ENCODE measurements at regions not wholly inside any gene's neighbourhood (a gene's known extent, or its start where the extent isn't known, plus 50 kb on each side); places are given as distances from the start of the nearest gene placed in this dataset.

DNA sequence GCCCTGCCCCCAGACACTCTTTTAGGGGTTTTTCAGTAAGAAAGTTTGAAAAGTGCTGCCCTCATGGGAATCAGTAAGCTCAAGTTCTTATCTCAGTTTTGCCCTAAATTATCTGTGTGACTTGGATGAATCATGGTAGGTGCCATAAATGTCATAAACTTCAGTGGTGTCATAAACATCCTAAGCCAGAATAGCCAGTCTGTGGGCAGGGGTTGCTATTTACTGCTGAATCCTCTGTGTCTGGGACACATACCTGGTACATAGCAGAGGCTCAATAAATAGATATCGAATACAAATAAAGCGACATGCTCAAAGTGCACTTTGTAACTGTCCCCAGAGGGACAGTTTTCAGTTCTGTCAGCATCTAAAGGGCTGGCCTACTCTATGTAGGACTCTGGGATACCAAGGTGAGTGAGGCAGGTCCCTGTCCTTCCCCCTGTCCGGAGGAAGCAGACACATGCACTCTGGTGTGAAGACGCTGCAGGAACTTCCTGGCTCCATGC is 502.1 kb downstream of the RPS24 start:
- H3K9me3 ChIP-seq (ENCODE audit: control extremely low read depth in 1 of 3, control insufficient read depth in 2 of 3, insufficient read depth in 1 of 3, low read length in 2 of 3) = no peaks in the 10 kb centered on the region
- H2AFZ ChIP-seq (ENCODE audit: insufficient read depth, low read depth, low read length, poor library complexity, severe bottlenecking) = no peak overlapping the region
- no peak overlapping the region for H3K27ac ChIP-seq (ENCODE audit: low read length in 2 of 2)
- no peaks in the 10 kb centered on the region for H3K36me3 ChIP-seq (replicated peaks in 1 of 2; ENCODE audit: control extremely low read depth in 1 of 2, control insufficient read depth in 1 of 2, extremely low read depth in 1 of 2, insufficient read depth in 2 of 2, low read length in 1 of 2)
- WGBS (ENCODE audit: insufficient coverage) = 94% methylated on average over 4 of the region's 4 CpGs
- H3K9me3 Mint-ChIP-seq (ENCODE audit: insufficient read depth) = peaks cover 3% of the 10 kb centered on the region
- H3K27me3 Mint-ChIP-seq = peaks cover 28% of the 10 kb centered on the region
- no peak overlapping the region for H3K4me3 ChIP-seq (ENCODE audit: control extremely low read depth in 1 of 5, extremely low read depth in 1 of 5, insufficient read depth in 1 of 5, low read depth in 2 of 5, low read length in 4 of 5)
- H3K4me2 ChIP-seq (replicated peaks; ENCODE audit: low read depth, low read length, poor library complexity, severe bottlenecking) = no peak overlapping the region
- CTCF ChIA-PET = no interaction called here
- no peaks in the 10 kb centered on the region for H3K4me1 Mint-ChIP-seq
- no peaks in the 10 kb centered on the region for H3K79me2 ChIP-seq (ENCODE audit: control insufficient read depth, insufficient read depth, low read length)
- H3K27ac Mint-ChIP-seq = no peak overlapping the region
- no peak for ATAC-seq (ENCODE audit: low read depth)
- no peak overlapping the region for H3K4me3 Mint-ChIP-seq
- H3K9ac ChIP-seq (ENCODE audit: low read length) = no peak overlapping the region
- H3K4me1 ChIP-seq (ENCODE audit: control insufficient read depth in 2 of 2, insufficient read depth in 2 of 2, low read length in 2 of 2) = no peaks in the 10 kb centered on the region
- intact Hi-C loops (cut with micrococcal nuclease) = no loop called here
- H4K20me1 ChIP-seq (ENCODE audit: control insufficient read depth, insufficient read depth, low read length, poor library complexity, severe bottlenecking) = no peaks in the 10 kb centered on the region
- DNase-seq = no peak
- POLR2A ChIA-PET = no interaction called here
- TF ChIP-seq CTCF (IDR thresholded peaks at IDR 0.05) (no peak), EZH2 (IDR thresholded peaks at IDR 0.05; ENCODE audit: borderline replicate concordance, insufficient read depth, low read depth, low read length, poor library complexity, severe bottlenecking) (no peak)
- no peaks in the 10 kb centered on the region for H3K27me3 ChIP-seq (replicated peaks in 1 of 4; ENCODE audit: control extremely low read depth in 1 of 4, control insufficient read depth in 3 of 4, insufficient read depth in 4 of 4, low read length in 3 of 4)

DNA sequence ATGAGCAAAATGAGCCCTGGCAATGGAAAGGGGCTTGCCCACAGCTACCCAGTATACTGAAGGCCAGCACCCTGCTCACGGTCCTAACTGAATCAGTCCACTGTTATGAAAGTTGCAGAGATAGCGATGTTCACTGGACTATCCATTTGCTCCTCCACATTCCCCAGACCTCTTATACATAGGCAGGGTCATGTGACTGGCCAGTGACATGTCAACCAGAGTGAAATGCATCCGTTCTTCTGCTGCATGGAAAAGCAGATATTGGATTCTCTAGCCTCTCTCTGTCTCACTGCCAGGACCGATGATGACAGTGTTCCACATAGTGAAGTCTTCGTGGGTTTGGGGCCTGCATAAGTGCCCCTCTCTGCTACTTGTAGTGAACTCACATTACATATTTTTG is 503.4 kb downstream of the RPS24 start:
- Histone ChIP-seq H4K20me1 (ENCODE audit: control insufficient read depth, insufficient read depth, low read length, poor library complexity, severe bottlenecking) (no peaks in the 10 kb centered on the region), H3K9ac (ENCODE audit: low read length) (no peak overlapping the region), H3K9me3 (ENCODE audit: control extremely low read depth in 1 of 3, control insufficient read depth in 2 of 3, insufficient read depth in 1 of 3, low read length in 2 of 3) (no peaks in the 10 kb centered on the region), H3K27me3 (replicated peaks in 1 of 4; ENCODE audit: control extremely low read depth in 1 of 4, control insufficient read depth in 3 of 4, insufficient read depth in 4 of 4, low read length in 3 of 4) (no peaks in the 10 kb centered on the region), H2AFZ (ENCODE audit: insufficient read depth, low read depth, low read length, poor library complexity, severe bottlenecking) (no peak overlapping the region), H3K27ac (ENCODE audit: low read length in 2 of 2) (no peak overlapping the region), H3K4me3 (ENCODE audit: control extremely low read depth in 1 of 5, extremely low read depth in 1 of 5, insufficient read depth in 1 of 5, low read depth in 2 of 5, low read length in 4 of 5) (no peak overlapping the region), H3K4me1 (ENCODE audit: control insufficient read depth in 2 of 2, insufficient read depth in 2 of 2, low read length in 2 of 2) (no peaks in the 10 kb centered on the region), H3K4me2 (replicated peaks; ENCODE audit: low read depth, low read length, poor library complexity, severe bottlenecking) (no peak overlapping the region), H3K36me3 (replicated peaks in 1 of 2; ENCODE audit: control extremely low read depth in 1 of 2, control insufficient read depth in 1 of 2, extremely low read depth in 1 of 2, insufficient read depth in 2 of 2, low read length in 1 of 2) (no peaks in the 10 kb centered on the region), H3K79me2 (ENCODE audit: control insufficient read depth, insufficient read depth, low read length) (no peaks in the 10 kb centered on the region)
- H3K9me3 Mint-ChIP-seq (ENCODE audit: insufficient read depth) = no peaks in the 10 kb centered on the region
- H3K4me3 Mint-ChIP-seq = no peak overlapping the region
- TF ChIP-seq CTCF (IDR thresholded peaks at IDR 0.05) = no peak
- no peak for TF ChIP-seq EZH2 (IDR thresholded peaks at IDR 0.05; ENCODE audit: borderline replicate concordance, insufficient read depth, low read depth, low read length, poor library complexity, severe bottlenecking)
- H3K27ac Mint-ChIP-seq = no peak overlapping the region
- ATAC-seq (ENCODE audit: low read depth) = no peak
- H3K27me3 Mint-ChIP-seq = peaks cover 27% of the 10 kb centered on the region
- 92% methylated on average over 5 of the region's 5 CpGs for WGBS (ENCODE audit: insufficient coverage)
- DNase-seq = no peak
- no peaks in the 10 kb centered on the region for H3K4me1 Mint-ChIP-seq
- intact Hi-C loops (cut with micrococcal nuclease) = no loop called here
- CTCF ChIA-PET = no interaction called here
- POLR2A ChIA-PET = no interaction called here
